OCI-LY7 (cell line): ENCODE measurements at regions not wholly inside any gene's neighbourhood (a gene's known extent, or its start where the extent isn't known, plus 50 kb on each side); places are given as distances from the start of the nearest gene placed in this dataset.
"Not testable (repeated sequence)": the region's sequence is repeated elsewhere in the genome, so short reads cannot be mapped to it uniquely, and the experiment has no call there.

Source experiments
- BruUV-seq: library from RNA; stranded (reverse); fragments of 400-500 nt; replicated peaks from 2 replicates; lab custom pipeline; 2021; lab: Mats Ljungman, UMichigan
- CTCF ChIA-PET: fragments of 300-600 bp; sonication (Branson Sonifier 250); formaldehyde crosslinking; loops from one replicate; lab custom pipeline; 2022; ENCODE audit warnings: antibody characterized with exemption; ENCODE audit not compliant: unreplicated experiment; lab: Charles Lee
- POLR2A ChIA-PET: fragments of 300-600 bp; sonication (Branson Sonifier 250); formaldehyde crosslinking; loops from one replicate; lab custom pipeline; 2022; ENCODE audit warnings: antibody characterized with exemption; lab: Charles Lee
- DNase-seq: peaks from one replicate; pipeline ENCODE4 v3.0.0-alpha.2; 2015; ENCODE audit warnings: low spot score
- H2AFZ ChIP-seq: fragments of 200-600 bp; sonication (generic), shearing (Covaris generic); 2 replicates; pipeline ENCODE4 v1.6.1; 2014; ENCODE audit warnings: mild to moderate bottlenecking, antibody characterized with exemption, low read length, moderate library complexity
- H3K27ac ChIP-seq: fragments of 200-600 bp; sonication (generic); 2 replicates; pipeline ENCODE4 v1.5.1; 2014; ENCODE audit warnings: mixed run types, low read depth, mild to moderate bottlenecking, moderate library complexity, low read length, inconsistent platforms; ENCODE audit not compliant: poor library complexity, severe bottlenecking
- H3K36me3 ChIP-seq: fragments of 200-600 bp; sonication (generic); 2 replicates; pipeline ENCODE4 v1.6.1; 2014; ENCODE audit warnings: mild to moderate bottlenecking, antibody characterized with exemption, low read length, moderate library complexity, mixed read lengths; ENCODE audit not compliant: insufficient read depth
- H3K4me1 ChIP-seq: fragments of 200-600 bp; sonication (generic); 2 replicates; pipeline ENCODE4 v1.5.1; 2014; ENCODE audit warnings: mild to moderate bottlenecking, low read length; ENCODE audit not compliant: insufficient read depth, poor library complexity, severe bottlenecking
- H3K4me2 ChIP-seq: fragments of 200-600 bp; sonication (generic); 2 replicates; pipeline ENCODE4 v1.6.1; 2014; ENCODE audit warnings: mild to moderate bottlenecking, low read length
- H3K4me3 ChIP-seq: fragments of 200-600 bp; sonication (generic); 2 replicates; pipeline ENCODE4 v1.5.1; 2014; ENCODE audit warnings: mild to moderate bottlenecking, low read depth, low read length; ENCODE audit not compliant: poor library complexity, severe bottlenecking
- H3K79me2 ChIP-seq: fragments of 200-600 bp; sonication (generic); 2 replicates; pipeline ENCODE4 v1.6.1; 2016; ENCODE audit warnings: low read depth, mild to moderate bottlenecking, low read length, moderate library complexity, mixed read lengths; ENCODE audit not compliant: insufficient read depth
- H3K9me2 ChIP-seq: fragments of 200-600 bp; sonication (generic); 2 replicates; pipeline ENCODE4 v1.6.1; 2016; ENCODE audit warnings: mild to moderate bottlenecking, low read length, mixed read lengths; ENCODE audit not compliant: insufficient read depth
- H3K9me3 ChIP-seq: fragments of 200-600 bp; sonication (generic); 2 replicates; pipeline ENCODE4 v1.6.1; 2014; ENCODE audit warnings: mild to moderate bottlenecking, mixed run types, low read length, mixed read lengths
- H4K20me1 ChIP-seq: fragments of 200-600 bp; sonication (generic); 2 replicates; pipeline ENCODE4 v1.6.1; 2014; ENCODE audit warnings: mild to moderate bottlenecking, antibody characterized with exemption, low read length, moderate library complexity, mixed read lengths; ENCODE audit not compliant: insufficient read depth
- EZH2phosphoT487 ChIP-seq: fragments of 200-600 bp; sonication (generic); IDR thresholded peaks from 2 replicates; pipeline ENCODE4 v1.6.1; 2018; ENCODE audit warnings: low read depth, borderline replicate concordance, mild to moderate bottlenecking, mixed run types, antibody characterized with exemption, low read length, moderate library complexity, mixed read lengths
- intact Hi-C: fragments of 100-400 bp; cut with micrococcal nuclease; formaldehyde crosslinking; loops from one replicate; pipeline ENCODE4 v1.10.0; 2022; ENCODE audit not compliant: unreplicated experiment
- TF ChIP-seq, protein P1 (sequence below): fragments of 200-600 bp; sonication (generic); conservative IDR thresholded peaks from 2 replicates; pipeline ENCODE4 v1.5.1; 2014; ENCODE audit warnings: mild to moderate bottlenecking, antibody characterized with exemption, low read length, moderate library complexity, mixed read lengths

DNA sequence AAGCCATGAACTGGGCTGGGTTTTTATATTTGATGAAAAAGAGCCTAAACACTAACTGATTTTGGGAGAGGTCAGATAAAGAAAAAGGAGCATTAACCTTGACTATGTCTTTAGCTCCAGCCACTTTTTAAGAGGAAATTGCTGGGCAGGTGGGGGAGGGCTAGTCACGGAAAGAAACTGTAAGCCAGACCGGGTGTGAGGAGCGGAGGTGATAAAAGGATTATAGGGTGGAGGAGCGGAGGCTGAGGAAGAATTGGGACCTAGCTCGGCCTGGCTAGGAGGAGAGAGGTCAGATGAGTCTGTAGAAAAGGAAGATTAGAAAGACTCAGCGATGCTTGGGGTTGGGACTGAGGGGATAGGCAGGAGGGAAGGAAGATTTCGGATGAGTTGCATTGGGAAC lies 117.5 kb upstream of the INTU start:
- intact Hi-C loops, H4K20me1 ChIP-seq, POLR2A ChIA-PET, BruUV-seq, DNase-seq, H3K9me3 ChIP-seq, H3K9me2 ChIP-seq, H3K36me3 ChIP-seq, CTCF ChIA-PET, H3K4me2 ChIP-seq, H3K4me3 ChIP-seq, H3K79me2 ChIP-seq, H3K27ac ChIP-seq, H2AFZ ChIP-seq, H3K4me1 ChIP-seq: not testable (repeated sequence)

DNA sequence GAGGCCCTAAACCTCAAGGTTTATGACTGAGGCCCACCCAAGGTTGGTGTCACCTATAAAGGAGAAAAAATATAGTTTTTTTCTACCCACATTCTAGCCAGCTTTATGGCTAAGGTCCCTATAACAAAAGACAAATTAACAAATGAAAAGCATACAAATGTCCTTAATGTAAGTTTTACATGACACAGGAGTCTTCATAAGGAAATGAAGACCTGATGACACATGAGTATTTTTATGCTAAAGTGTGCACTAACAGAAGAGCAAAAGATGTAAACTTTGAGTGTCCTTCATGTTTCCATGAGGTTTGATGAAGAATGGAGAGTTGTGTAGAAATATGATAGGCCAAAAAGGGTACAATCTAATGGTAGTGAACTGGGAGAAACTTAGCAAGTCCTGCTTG lies 114.7 kb upstream of the INTU start:
- POLR2A ChIA-PET, result no interaction called here
- TF ChIP-seq, protein P1, sequence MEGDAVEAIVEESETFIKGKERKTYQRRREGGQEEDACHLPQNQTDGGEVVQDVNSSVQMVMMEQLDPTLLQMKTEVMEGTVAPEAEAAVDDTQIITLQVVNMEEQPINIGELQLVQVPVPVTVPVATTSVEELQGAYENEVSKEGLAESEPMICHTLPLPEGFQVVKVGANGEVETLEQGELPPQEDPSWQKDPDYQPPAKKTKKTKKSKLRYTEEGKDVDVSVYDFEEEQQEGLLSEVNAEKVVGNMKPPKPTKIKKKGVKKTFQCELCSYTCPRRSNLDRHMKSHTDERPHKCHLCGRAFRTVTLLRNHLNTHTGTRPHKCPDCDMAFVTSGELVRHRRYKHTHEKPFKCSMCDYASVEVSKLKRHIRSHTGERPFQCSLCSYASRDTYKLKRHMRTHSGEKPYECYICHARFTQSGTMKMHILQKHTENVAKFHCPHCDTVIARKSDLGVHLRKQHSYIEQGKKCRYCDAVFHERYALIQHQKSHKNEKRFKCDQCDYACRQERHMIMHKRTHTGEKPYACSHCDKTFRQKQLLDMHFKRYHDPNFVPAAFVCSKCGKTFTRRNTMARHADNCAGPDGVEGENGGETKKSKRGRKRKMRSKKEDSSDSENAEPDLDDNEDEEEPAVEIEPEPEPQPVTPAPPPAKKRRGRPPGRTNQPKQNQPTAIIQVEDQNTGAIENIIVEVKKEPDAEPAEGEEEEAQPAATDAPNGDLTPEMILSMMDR, result no peak
- TF ChIP-seq EZH2phosphoT487, result no peak

GRCh38 chr4:127521463-127521862 lies 111.3 kb upstream of the INTU start:
- BruUV-seq, result no TSS peak
- H3K4me3 ChIP-seq, result no peak overlapping the region
- H3K79me2 ChIP-seq, result no peaks in the 10 kb centered on the region
- H3K9me2 ChIP-seq, result no peaks in the 10 kb centered on the region
- H3K36me3 ChIP-seq, result no peaks in the 10 kb centered on the region
- TF ChIP-seq, protein P1, result no peak
- TF ChIP-seq EZH2phosphoT487, result no peak
- ChIA-PET CTCF (no interaction called here), POLR2A (interaction anchor here (0.7 kb wide), 1 partner anchor 531 kb away, joined by 3 read pairs; no protein-coding TSS in a partner anchor)
- H3K4me1 ChIP-seq, result no peaks in the 10 kb centered on the region
- no peaks in the 10 kb centered on the region for H3K9me3 ChIP-seq
- H3K27ac ChIP-seq, result no peak overlapping the region
- intact Hi-C loops, result no loop called here
- no peaks in the 10 kb centered on the region for H4K20me1 ChIP-seq
- no peak for DNase-seq
- no peak overlapping the region for H3K4me2 ChIP-seq
- no peak overlapping the region for H2AFZ ChIP-seq

More for the DNA sequence above, 114.7 kb upstream of the INTU start:
- DNase-seq, result no peak
- H2AFZ ChIP-seq, result no peak overlapping the region
- H3K9me3 ChIP-seq, result no peaks in the 10 kb centered on the region
- no peak overlapping the region for H3K4me3 ChIP-seq
- BruUV-seq, result no TSS peak
- H4K20me1 ChIP-seq, result no peaks in the 10 kb centered on the region
- intact Hi-C loops, result no loop called here
- no peaks in the 10 kb centered on the region for H3K4me1 ChIP-seq
- no peaks in the 10 kb centered on the region for H3K79me2 ChIP-seq
- no peak overlapping the region for H3K4me2 ChIP-seq
- H3K27ac ChIP-seq, result no peak overlapping the region
- H3K36me3 ChIP-seq, result no peaks in the 10 kb centered on the region
- CTCF ChIA-PET, result no interaction called here
- H3K9me2 ChIP-seq, result no peaks in the 10 kb centered on the region
